Vagina (tissue), 2 donors: ENCODE measurements at regions not wholly inside any gene's neighbourhood (a gene's known extent, or its start where the extent isn't known, plus 50 kb on each side); places are given as distances from the start of the nearest gene placed in this dataset.
"Not testable (repeated sequence)": the region's sequence is repeated elsewhere in the genome, so short reads cannot be mapped to it uniquely, and the experiment has no call there.

Source experiments
- DNase-seq, 2 donors: peaks; one replicate each; pipeline ENCODE4 v3.0.0-alpha.2; 2017; ENCODE audit errors: extremely low spot score in 2 of 2
- H3K27ac ChIP-seq: fragments of 200-600 bp; sonication (generic); one replicate; pipeline ENCODE4 v1.5.1; 2019
- H3K27me3 ChIP-seq: fragments of 200-600 bp; sonication (generic); one replicate; pipeline ENCODE4 v1.5.1; 2019
- H3K36me3 ChIP-seq, 2 donors: fragments of 200-600 bp; sonication (generic); one replicate each; pipeline ENCODE4 v1.5.1; 2017 to 2019
- H3K4me1 ChIP-seq: fragments of 200-600 bp; sonication (generic); one replicate; pipeline ENCODE4 v1.5.1; 2019
- H3K4me3 ChIP-seq, 2 donors: fragments of 200-600 bp; sonication (generic); 1 replicate in 1 of 2; 2 replicates in 1 of 2; pipeline ENCODE4 v1.5.1; 2016 to 2019
- H3K9me3 ChIP-seq: fragments of 200-600 bp; sonication (generic); one replicate; pipeline ENCODE4 v1.5.1; 2019
- CTCF ChIP-seq, 3 experiments: fragments of 450-650 bp in 2 of 3; fragments of 200-600 bp in 1 of 3; sonication (generic) in 1 of 3; IDR thresholded peaks; one replicate each; pipeline ENCODE4 v1.5.1; 2017 to 2019; ENCODE audit warnings: antibody characterized with exemption in 3 of 3, mild to moderate bottlenecking in 2 of 3, moderate library complexity in 2 of 3
- POLR2A ChIP-seq, 2 donors: fragments of 450-650 bp; IDR thresholded peaks; one replicate each; pipeline ENCODE4 v1.6.1; 2017; ENCODE audit warnings: antibody characterized with exemption in 2 of 2, mild to moderate bottlenecking in 2 of 2, moderate library complexity in 2 of 2
- POLR2AphosphoS5 ChIP-seq, 2 donors: sonication (generic); formaldehyde crosslinking; IDR thresholded peaks; one replicate each; pipeline ENCODE4 v1.9.0; 2017; ENCODE audit warnings: antibody characterized with exemption in 2 of 2, mild to moderate bottlenecking in 2 of 2, low read depth in 1 of 2; ENCODE audit not compliant: insufficient read depth in 1 of 2
- intact Hi-C: fragments of 100-400 bp; cut with DNase I; formaldehyde crosslinking; loops from one replicate; pipeline ENCODE4 v1.15.1; 2023

- no peak overlapping the region for H3K27ac ChIP-seq
- H3K4me3 ChIP-seq: no peak overlapping the region
- H3K36me3 ChIP-seq: no peaks in the 10 kb centered on the region
- intact Hi-C loops: no loop called here
- H3K4me1 ChIP-seq: no peaks in the 10 kb centered on the region
- TF ChIP-seq POLR2AphosphoS5 (IDR thresholded peaks at IDR 0.05; ENCODE audit: insufficient read depth in 1 of 2, low read depth in 1 of 2) (no peak), POLR2A (IDR thresholded peaks at IDR 0.05) (no peak), CTCF (IDR thresholded peaks at IDR 0.05) (no peak)
- no peak for DNase-seq
- no peaks in the 10 kb centered on the region for H3K9me3 ChIP-seq
- H3K27me3 ChIP-seq: no peaks in the 10 kb centered on the region
Observed at GRCh38 chr11:91011503-91011902, 788.7 kb upstream of the CHORDC1 start.

GRCh38 chr11:91005458-91005857, 782.6 kb upstream of the CHORDC1 start:
- Histone ChIP-seq H3K27me3 (no peaks in the 10 kb centered on the region), H3K9me3 (no peaks in the 10 kb centered on the region), H3K4me3 (no peak overlapping the region), H3K27ac (no peak overlapping the region), H3K36me3 (no peaks in the 10 kb centered on the region), H3K4me1 (no peaks in the 10 kb centered on the region)
- TF ChIP-seq CTCF (IDR thresholded peaks at IDR 0.05) (no peak), POLR2A (IDR thresholded peaks at IDR 0.05) (no peak), POLR2AphosphoS5 (IDR thresholded peaks at IDR 0.05; ENCODE audit: insufficient read depth in 1 of 2, low read depth in 1 of 2) (no peak)
- DNase-seq: no peak
- intact Hi-C loops: no loop called here

GRCh38 chr11:90997241-90997640, 774.4 kb upstream of the CHORDC1 start:
- Histone ChIP-seq H3K36me3 (no peaks in the 10 kb centered on the region), H3K9me3 (no peaks in the 10 kb centered on the region), H3K27ac (no peak overlapping the region), H3K4me3 (no peak overlapping the region), H3K4me1 (no peaks in the 10 kb centered on the region), H3K27me3 (no peaks in the 10 kb centered on the region)
- intact Hi-C loops: no loop called here
- DNase-seq: no peak
- TF ChIP-seq CTCF (IDR thresholded peaks at IDR 0.05) (no peak), POLR2AphosphoS5 (IDR thresholded peaks at IDR 0.05; ENCODE audit: insufficient read depth in 1 of 2, low read depth in 1 of 2) (no peak), POLR2A (IDR thresholded peaks at IDR 0.05) (no peak)

GRCh38 chr11:90972159-90972558, 749.3 kb upstream of the CHORDC1 start:
- H3K4me3 ChIP-seq, H3K27me3 ChIP-seq, H3K36me3 ChIP-seq, H3K9me3 ChIP-seq, H3K4me1 ChIP-seq, DNase-seq, intact Hi-C loops, H3K27ac ChIP-seq: not testable (repeated sequence)

GRCh38 chr11:90947930-90948329, 725.1 kb upstream of the CHORDC1 start:
- DNase-seq: no peak
- no peaks in the 10 kb centered on the region for H3K36me3 ChIP-seq
- no peaks in the 10 kb centered on the region for H3K27me3 ChIP-seq
- no peak overlapping the region for H3K4me3 ChIP-seq
- TF ChIP-seq POLR2A (IDR thresholded peaks at IDR 0.05) (no peak), POLR2AphosphoS5 (IDR thresholded peaks at IDR 0.05; ENCODE audit: insufficient read depth in 1 of 2, low read depth in 1 of 2) (no peak), CTCF (IDR thresholded peaks at IDR 0.05) (no peak)
- H3K4me1 ChIP-seq: no peaks in the 10 kb centered on the region
- H3K9me3 ChIP-seq: no peaks in the 10 kb centered on the region
- no peak overlapping the region for H3K27ac ChIP-seq
- intact Hi-C loops: no loop called here

GRCh38 chr11:90930252-90930651, 707.4 kb upstream of the CHORDC1 start:
- no peak for DNase-seq
- no peak overlapping the region for H3K4me3 ChIP-seq
- intact Hi-C loops: no loop called here
- no peak for TF ChIP-seq POLR2A (IDR thresholded peaks at IDR 0.05)
- TF ChIP-seq POLR2AphosphoS5 (IDR thresholded peaks at IDR 0.05; ENCODE audit: insufficient read depth in 1 of 2, low read depth in 1 of 2): no peak
- TF ChIP-seq CTCF (IDR thresholded peaks at IDR 0.05): no peak
- H3K9me3 ChIP-seq: no peaks in the 10 kb centered on the region
- H3K36me3 ChIP-seq: no peaks in the 10 kb centered on the region
- H3K4me1 ChIP-seq: no peaks in the 10 kb centered on the region
- H3K27ac ChIP-seq: no peak overlapping the region
- H3K27me3 ChIP-seq: no peaks in the 10 kb centered on the region
